SK-N-MC (cell line): ENCODE measurements at regions not wholly inside any gene's neighbourhood (a gene's known extent, or its start where the extent isn't known, plus 50 kb on each side); places are given as distances from the start of the nearest gene placed in this dataset.

Experiments used
- DNase-seq: peaks from one replicate; pipeline ENCODE4 v3.0.0-alpha.2; 2011; ENCODE audit warnings: low read depth, low spot score
- H3K27ac ChIP-seq: fragments of 200-600 bp; sonication (generic); 2 replicates; pipeline ENCODE4 v1.5.1; 2016; ENCODE audit warnings: mixed run types
- H3K36me3 ChIP-seq: fragments of 200-600 bp; sonication (generic); 2 replicates; pipeline ENCODE4 v1.6.1; 2017; ENCODE audit warnings: antibody characterized with exemption, low read length, mixed read lengths; ENCODE audit not compliant: insufficient read depth
- H3K4me3 ChIP-seq: fragments of 200-600 bp; sonication (generic); 2 replicates; pipeline ENCODE4 v1.5.1; 2016
- H3K9ac ChIP-seq: fragments of 200-600 bp; sonication (generic); 2 replicates; pipeline ENCODE4 v1.8.0; 2017; ENCODE audit warnings: mixed run types, mixed read lengths; ENCODE audit not compliant: insufficient read length
- H3K9me3 ChIP-seq: fragments of 200-600 bp; sonication (generic); 2 replicates; pipeline ENCODE4 v1.6.1; 2017; ENCODE audit warnings: low read depth, mild to moderate bottlenecking, antibody characterized with exemption, low read length, moderate library complexity, mixed read lengths
- EZH2 ChIP-seq: fragments of 200-600 bp; sonication (generic); IDR thresholded peaks from one replicate; pipeline ENCODE4 v1.6.1; 2017; ENCODE audit warnings: antibody characterized with exemption
- FOXP2 ChIP-seq: optimal IDR thresholded peaks from 2 replicates; pipeline ENCODE3; 2011; ENCODE audit warnings: mild to moderate bottlenecking, moderate library complexity; ENCODE audit not compliant: insufficient read depth; ENCODE audit errors: extremely low read length, control extremely low read depth
- POLR2AphosphoS5 ChIP-seq: IDR thresholded peaks from 2 replicates; pipeline ENCODE4 v1.6.1; 2012; ENCODE audit warnings: mild to moderate bottlenecking, low read depth, low read length, borderline replicate concordance

GRCh38 chr1:70919706-70920323 lies 127.8 kb downstream of the PTGER3 start:
- H3K27ac ChIP-seq = no peak overlapping the region
- no peak for TF ChIP-seq POLR2AphosphoS5
- TF ChIP-seq FOXP2 = no peak
- no peak for TF ChIP-seq EZH2
- H3K36me3 ChIP-seq = peaks cover 75% of the 10 kb centered on the region
- no peak for DNase-seq
- H3K4me3 ChIP-seq = no peak overlapping the region
- no peak overlapping the region for H3K9ac ChIP-seq
- H3K9me3 ChIP-seq = peaks cover 25% of the 10 kb centered on the region
